HEK293T (cell line): ENCODE measurements at regions not wholly inside any gene's neighbourhood (a gene's known extent, or its start where the extent isn't known, plus 50 kb on each side); places are given as distances from the start of the nearest gene placed in this dataset.

ENCODE experiments used
- ARNT ChIP-seq: fragments of 450-650 bp; IDR thresholded peaks from 2 replicates; pipeline ENCODE4 v1.6.1; 2017; ENCODE audit warnings: mild to moderate bottlenecking
- FOXA1 ChIP-seq: fragments of 450-650 bp; IDR thresholded peaks from 2 replicates; pipeline ENCODE4 v1.6.1; 2016; ENCODE audit warnings: mild to moderate bottlenecking
- FOXM1 ChIP-seq: fragments of 450-650 bp; IDR thresholded peaks from 2 replicates; pipeline ENCODE4 v1.6.1; 2017; ENCODE audit warnings: mild to moderate bottlenecking, borderline replicate concordance
- SP1 ChIP-seq: fragments of 450-650 bp; IDR thresholded peaks from 2 replicates; pipeline ENCODE4 v1.6.1; 2017
- ZNF384 ChIP-seq: fragments of 450-650 bp; IDR thresholded peaks from 2 replicates; pipeline ENCODE4 v1.6.1; 2016

DNA sequence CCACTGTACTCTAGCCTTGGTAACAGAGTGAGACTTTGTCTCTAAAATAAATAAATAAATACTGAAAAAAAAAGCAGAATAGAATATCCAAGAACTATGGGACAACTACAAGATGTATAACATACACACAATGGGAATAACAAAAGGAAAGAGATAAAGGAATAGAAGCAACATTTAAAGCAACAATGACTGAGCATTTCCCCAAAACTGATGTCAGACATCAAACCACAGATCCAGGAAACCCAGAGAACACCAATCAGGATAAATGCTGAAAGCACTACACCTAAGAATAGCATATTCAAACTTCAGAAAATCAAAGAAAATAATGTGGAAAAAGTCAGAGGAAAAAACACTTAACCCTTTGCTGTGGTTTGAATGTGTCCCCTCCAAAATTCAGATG, 436.4 kb downstream of the ACTL7B start:
- no peak for TF ChIP-seq SP1
- no peak for TF ChIP-seq ZNF384
- no peak for TF ChIP-seq FOXA1
- no peak for TF ChIP-seq FOXM1
- TF ChIP-seq ARNT = no peak
